ENCODE measurements at regions not wholly inside any gene's neighbourhood (a gene's known extent, or its start where the extent isn't known, plus 50 kb on each side); places are given as distances from the start of the nearest gene placed in this dataset.

GRCh38 chr6:145336119-145336518, 399.2 kb downstream of the EPM2A start:
- TF ChIP-seq, protein P1, sequence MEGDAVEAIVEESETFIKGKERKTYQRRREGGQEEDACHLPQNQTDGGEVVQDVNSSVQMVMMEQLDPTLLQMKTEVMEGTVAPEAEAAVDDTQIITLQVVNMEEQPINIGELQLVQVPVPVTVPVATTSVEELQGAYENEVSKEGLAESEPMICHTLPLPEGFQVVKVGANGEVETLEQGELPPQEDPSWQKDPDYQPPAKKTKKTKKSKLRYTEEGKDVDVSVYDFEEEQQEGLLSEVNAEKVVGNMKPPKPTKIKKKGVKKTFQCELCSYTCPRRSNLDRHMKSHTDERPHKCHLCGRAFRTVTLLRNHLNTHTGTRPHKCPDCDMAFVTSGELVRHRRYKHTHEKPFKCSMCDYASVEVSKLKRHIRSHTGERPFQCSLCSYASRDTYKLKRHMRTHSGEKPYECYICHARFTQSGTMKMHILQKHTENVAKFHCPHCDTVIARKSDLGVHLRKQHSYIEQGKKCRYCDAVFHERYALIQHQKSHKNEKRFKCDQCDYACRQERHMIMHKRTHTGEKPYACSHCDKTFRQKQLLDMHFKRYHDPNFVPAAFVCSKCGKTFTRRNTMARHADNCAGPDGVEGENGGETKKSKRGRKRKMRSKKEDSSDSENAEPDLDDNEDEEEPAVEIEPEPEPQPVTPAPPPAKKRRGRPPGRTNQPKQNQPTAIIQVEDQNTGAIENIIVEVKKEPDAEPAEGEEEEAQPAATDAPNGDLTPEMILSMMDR (IDR thresholded peaks at IDR 0.05; ENCODE audit: low read depth, low read length) = no peak
- DNase-seq (ENCODE audit: extremely low read depth, low read depth) = no peak

DNA sequence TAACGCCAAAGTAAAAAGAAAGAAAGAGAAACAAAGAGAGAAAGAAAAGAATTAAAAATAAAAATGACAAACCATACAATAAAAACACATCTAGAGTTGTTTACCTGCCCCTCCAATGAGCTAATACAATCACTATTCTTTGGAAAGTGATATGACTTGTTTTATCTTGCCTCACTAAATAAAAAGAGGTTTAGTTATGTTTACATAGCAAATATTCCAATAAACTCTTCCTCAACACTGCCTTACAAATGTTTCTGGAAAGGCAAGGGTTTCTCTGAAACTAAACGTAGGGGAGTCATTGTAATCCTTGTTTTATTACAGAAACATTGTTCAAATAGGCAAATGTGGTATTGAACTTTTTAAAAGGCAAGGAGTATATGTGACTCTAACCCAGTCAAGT, 396.2 kb downstream of the EPM2A start:
- TF ChIP-seq, protein P1 (IDR thresholded peaks at IDR 0.05; ENCODE audit: low read depth, low read length) = no peak

DNA sequence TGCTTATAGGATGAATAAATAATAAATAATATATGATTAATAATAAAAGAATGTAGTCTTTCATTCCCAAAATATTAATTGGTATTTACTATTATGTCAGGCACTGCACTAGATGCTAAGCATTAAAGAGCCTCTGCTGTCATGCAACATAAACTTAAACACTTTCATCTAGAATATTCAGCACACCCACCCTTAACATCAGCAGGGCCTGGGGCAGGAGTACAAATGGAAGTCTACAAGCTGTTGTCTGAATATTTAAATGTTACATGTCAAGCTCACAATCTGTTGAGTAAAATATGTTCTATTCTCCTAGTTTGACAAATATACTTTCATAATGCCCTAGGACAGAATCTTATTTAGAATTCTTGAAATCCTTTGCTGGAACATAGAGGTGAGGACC, 395.1 kb downstream of the EPM2A start:
- TF ChIP-seq, protein P1 (IDR thresholded peaks at IDR 0.05; ENCODE audit: low read depth, low read length) = no peak
- no peak for DNase-seq (ENCODE audit: extremely low read depth, low read depth)

More for the DNA sequence above, 396.2 kb downstream of the EPM2A start:
- DNase-seq (ENCODE audit: extremely low read depth, low read depth) = no peak

DNA sequence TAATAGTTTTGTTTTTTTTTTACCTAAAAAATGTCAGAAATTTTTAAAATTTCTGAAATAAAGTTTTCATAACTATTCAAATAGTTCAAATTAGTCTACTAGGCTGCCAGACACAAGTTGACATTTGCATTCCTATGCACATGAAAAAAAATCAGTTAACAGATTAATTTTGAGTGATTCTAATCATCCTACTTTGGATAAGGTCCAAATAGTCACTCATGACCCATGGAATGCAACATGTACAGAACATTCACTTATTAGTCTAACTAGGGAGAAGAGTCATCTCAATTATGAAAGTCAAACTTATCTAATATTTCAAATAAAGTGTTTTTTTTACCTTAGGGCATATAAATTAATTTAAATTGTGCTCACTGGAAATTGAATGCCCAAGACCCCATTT, 390.2 kb downstream of the EPM2A start:
- TF ChIP-seq, protein P1 (IDR thresholded peaks at IDR 0.05; ENCODE audit: low read depth, low read length) = no peak
- DNase-seq (ENCODE audit: extremely low read depth, low read depth) = no peak

- no peak for DNase-seq (ENCODE audit: extremely low read depth, low read depth)
Measured at GRCh38 chr6:145347216-145347615, 388.1 kb downstream of the EPM2A start.

DNA sequence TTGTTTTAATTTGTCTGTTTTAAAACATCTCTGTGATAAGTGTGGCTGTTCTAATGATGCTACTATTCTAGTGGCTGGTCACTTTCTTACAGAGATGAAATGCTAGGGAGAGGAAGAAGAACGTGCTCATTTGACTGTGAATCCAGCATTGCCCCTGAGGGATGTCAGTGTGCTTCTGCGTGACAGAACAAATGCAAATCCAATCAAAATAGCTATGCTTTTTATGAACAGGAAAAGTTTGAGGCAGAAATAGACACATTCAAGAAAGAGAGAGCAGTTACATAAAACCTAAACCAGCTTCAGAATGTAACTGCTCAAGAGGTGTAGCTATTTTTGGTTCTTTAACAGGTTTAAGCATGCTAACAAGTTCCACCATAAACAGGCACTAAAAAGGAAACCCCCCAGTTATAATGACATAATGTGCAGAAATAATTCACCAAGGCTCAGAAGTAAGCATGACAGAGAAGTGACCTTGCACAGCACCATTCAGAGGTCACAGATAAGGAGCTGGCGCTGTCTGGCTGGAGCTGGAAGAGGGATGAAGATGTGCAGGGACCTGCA, 385.3 kb downstream of the EPM2A start:
- DNase-seq (ENCODE audit: extremely low read depth, low read depth) = no peak
- TF ChIP-seq, protein P1 (IDR thresholded peaks at IDR 0.05; ENCODE audit: low read depth, low read length) = no peak

More at GRCh38 chr6:145347216-145347615, 388.1 kb downstream of the EPM2A start:
- TF ChIP-seq, protein P1 (IDR thresholded peaks at IDR 0.05; ENCODE audit: low read depth, low read length) = no peak

- TF ChIP-seq, protein P1 (IDR thresholded peaks at IDR 0.05; ENCODE audit: low read depth, low read length) = no peak
- DNase-seq (ENCODE audit: extremely low read depth, low read depth) = no peak
Measured at GRCh38 chr6:145350928-145351327, 384.4 kb downstream of the EPM2A start.

Measured in AG09319 (cell line).